IgD-negative memory B cell (primary cell): ENCODE measurements at regions not wholly inside any gene's neighbourhood (a gene's known extent, or its start where the extent isn't known, plus 50 kb on each side); places are given as distances from the start of the nearest gene placed in this dataset.

ENCODE experiments used
- H3K27ac Mint-ChIP-seq, 3 donors: one replicate each; pipeline ENCODE4 v1.8.0; 2020 to 2022; ENCODE audit warnings: mild to moderate bottlenecking in 3 of 3, mixed read lengths in 3 of 3, moderate library complexity in 1 of 3
- H3K27me3 Mint-ChIP-seq: one replicate; pipeline ENCODE4 v1.8.0; 2021; ENCODE audit warnings: mixed read lengths
- H3K36me3 Mint-ChIP-seq: one replicate; pipeline ENCODE4 v1.8.0; 2020; ENCODE audit warnings: mild to moderate bottlenecking, mixed read lengths
- H3K4me1 Mint-ChIP-seq, 3 donors: one replicate each; pipeline ENCODE4 v1.8.0; 2020 to 2022; ENCODE audit warnings: mixed read lengths in 3 of 3, mild to moderate bottlenecking in 1 of 3
- H3K4me3 Mint-ChIP-seq, 4 donors: one replicate each; pipeline ENCODE4 v1.8.0; 2020 to 2022; ENCODE audit warnings: mild to moderate bottlenecking in 4 of 4, mixed read lengths in 4 of 4, moderate library complexity in 3 of 4
- H3K9me3 Mint-ChIP-seq, 3 donors: one replicate each; pipeline ENCODE4 v1.8.0; 2020 to 2021; ENCODE audit warnings: mixed read lengths in 3 of 3, mild to moderate bottlenecking in 1 of 3

DNA sequence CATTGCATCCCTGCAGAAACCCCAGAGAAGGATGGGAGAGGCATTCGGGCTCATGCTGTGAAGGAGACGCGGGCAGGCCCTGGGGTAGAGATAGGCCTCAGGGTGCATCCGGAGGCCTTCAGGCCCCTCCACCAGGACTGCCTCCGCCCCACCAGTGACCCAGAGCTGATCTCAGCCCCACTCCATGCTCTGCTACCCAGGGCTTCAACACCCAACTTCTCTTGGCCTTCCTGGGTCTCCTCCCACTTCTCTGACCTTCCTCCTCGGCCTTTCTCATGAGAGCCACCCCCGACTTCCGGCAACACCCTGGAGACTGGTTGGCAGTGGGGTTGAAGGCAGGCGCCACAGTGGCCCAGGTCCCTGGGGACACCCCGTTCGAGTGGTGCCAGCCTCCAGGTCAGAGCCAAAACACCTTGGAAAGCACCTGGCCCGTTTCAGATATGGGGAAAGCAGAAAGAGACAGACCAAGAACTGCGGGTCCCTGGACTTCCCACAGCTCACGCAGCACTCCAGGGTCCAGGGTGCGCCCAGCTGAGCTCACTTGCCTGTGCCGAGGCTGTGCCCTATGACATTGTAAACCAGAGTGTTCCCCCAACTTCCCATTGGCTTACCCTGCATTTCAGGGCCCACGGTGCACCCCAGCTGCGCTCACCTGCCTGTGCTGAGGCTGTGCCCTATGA lies 65.1 kb upstream of the OLFM1 start:
- Mint-ChIP-seq H3K27me3 (peaks cover 7% of the 10 kb centered on the region), H3K4me1 (peaks cover 0 to 2% (median 0%) of the 10 kb centered on the region in 3 donors), H3K27ac (peak overlapping the region in 1 of 3 donors; percentile 90), H3K4me3 (no peak overlapping the region), H3K36me3 (no peaks in the 10 kb centered on the region), H3K9me3 (peaks cover 0 to 5% (median 4%) of the 10 kb centered on the region in 3 donors)

DNA sequence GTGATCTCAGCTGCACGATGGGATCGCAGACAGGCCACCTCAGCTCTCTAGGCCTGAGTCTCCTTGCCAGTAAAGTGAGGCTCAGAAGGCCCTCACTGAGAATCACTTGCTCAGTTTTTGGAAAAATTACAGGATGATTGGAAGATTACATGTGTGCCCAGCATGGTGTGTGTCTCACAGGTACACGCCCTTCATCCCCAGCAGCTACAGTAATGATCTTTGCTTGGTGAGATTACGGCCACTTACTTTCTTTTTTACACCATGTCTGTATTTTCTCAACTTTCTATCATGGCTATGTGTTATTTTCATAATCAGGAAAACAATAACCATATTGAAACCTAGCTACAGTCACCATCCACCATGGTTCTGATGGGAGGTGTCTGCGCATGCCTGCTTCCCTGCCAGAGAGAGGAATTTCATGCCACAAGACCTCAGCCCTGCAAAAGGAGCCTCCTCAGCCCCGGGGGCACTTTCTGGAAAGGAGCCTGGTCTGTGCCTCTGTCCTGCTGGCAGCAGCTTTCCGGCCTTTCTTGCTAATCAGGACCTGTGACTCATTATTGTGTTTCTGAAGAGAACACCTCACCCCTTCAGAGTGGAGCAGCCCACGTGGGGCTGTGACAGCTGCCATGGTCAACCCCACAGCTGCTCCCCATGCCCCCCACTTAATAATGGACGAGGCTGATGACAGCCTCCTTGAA lies 64.2 kb upstream of the OLFM1 start:
- Mint-ChIP-seq H3K9me3 (peaks cover 0 to 5% (median 4%) of the 10 kb centered on the region in 3 donors), H3K27ac (no peak overlapping the region), H3K4me3 (no peak overlapping the region), H3K36me3 (no peaks in the 10 kb centered on the region), H3K4me1 (peaks cover 0 to 2% (median 0%) of the 10 kb centered on the region in 3 donors), H3K27me3 (peaks cover 7% of the 10 kb centered on the region)

DNA sequence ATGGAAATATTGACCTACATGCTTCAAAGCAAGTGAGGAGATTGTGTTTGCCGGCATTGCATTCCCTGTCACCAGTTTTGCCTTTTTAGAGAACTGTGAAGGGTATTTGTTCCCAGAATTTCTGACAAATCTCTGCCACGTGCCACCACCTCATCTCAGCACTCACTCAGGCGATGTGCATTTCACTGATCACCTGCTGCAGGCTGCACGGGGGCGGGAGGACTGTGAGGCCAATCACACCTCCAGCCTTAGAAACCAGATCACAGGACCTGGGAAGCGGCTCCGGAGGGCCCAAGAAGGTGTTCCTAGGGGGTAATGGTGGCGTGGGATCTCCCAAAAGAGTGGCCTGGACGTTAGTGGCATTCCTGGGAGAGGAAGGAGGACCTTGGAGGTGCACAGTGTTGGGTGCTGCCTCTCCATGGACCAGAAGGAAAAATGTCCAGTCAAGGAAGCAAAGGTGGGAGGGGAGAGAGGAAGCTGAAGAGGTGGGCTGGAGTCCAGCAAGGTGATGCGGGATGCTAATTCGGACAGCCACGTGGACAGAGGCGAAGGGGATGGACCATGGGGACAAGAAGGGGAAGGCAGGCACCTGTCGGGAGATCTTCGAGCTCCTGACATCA lies 63.6 kb upstream of the OLFM1 start:
- no peak overlapping the region for H3K27ac Mint-ChIP-seq
- peaks cover 0 to 5% (median 4%) of the 10 kb centered on the region in 3 donors for H3K9me3 Mint-ChIP-seq
- peaks cover 7% of the 10 kb centered on the region for H3K27me3 Mint-ChIP-seq
- no peak overlapping the region for H3K4me3 Mint-ChIP-seq
- no peaks in the 10 kb centered on the region for H3K36me3 Mint-ChIP-seq
- peaks cover 0 to 2% (median 0%) of the 10 kb centered on the region in 3 donors for H3K4me1 Mint-ChIP-seq

DNA sequence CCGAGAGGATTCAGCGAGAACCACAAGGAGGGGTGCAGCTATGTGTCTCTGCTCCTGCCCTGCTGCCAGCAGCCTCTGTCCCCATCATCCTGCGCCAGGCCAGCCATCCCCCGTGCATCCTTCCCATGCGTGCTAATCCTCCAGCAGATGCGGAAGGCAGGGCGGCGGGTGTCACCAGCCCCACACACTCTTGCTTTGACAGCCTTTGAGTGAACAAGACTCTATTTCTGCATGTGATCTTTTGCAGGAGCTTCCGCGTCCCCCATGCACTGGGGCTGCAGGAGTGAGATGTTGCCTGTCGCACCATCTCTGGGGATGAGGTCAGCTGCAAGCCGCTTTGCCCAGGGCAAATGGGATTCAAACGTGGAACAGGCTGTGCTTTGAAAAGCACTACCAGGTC lies 58.0 kb upstream of the OLFM1 start:
- H3K36me3 Mint-ChIP-seq, result no peaks in the 10 kb centered on the region
- H3K27me3 Mint-ChIP-seq, result no peaks in the 10 kb centered on the region
- no peak overlapping the region for H3K27ac Mint-ChIP-seq
- peaks cover 0 to 4% (median 3%) of the 10 kb centered on the region in 3 donors for H3K9me3 Mint-ChIP-seq
- no peaks in the 10 kb centered on the region for H3K4me1 Mint-ChIP-seq
- H3K4me3 Mint-ChIP-seq, result no peak overlapping the region

GRCh38 chr9:135029871-135030565 lies 57.5 kb upstream of the OLFM1 start:
- Mint-ChIP-seq H3K4me1 (no peaks in the 10 kb centered on the region), H3K27me3 (no peaks in the 10 kb centered on the region), H3K36me3 (no peaks in the 10 kb centered on the region), H3K4me3 (no peak overlapping the region), H3K9me3 (peaks cover 0 to 3% (median 2%) of the 10 kb centered on the region in 3 donors), H3K27ac (no peak overlapping the region)

- peaks cover 0 to under 1% (median 0%) of the 10 kb centered on the region in 3 donors for H3K9me3 Mint-ChIP-seq
- no peak overlapping the region for H3K4me3 Mint-ChIP-seq
- no peak overlapping the region for H3K27ac Mint-ChIP-seq
Measured at GRCh38 chr9:135030566-135031226, 56.8 kb upstream of the OLFM1 start.

GRCh38 chr9:135032041-135032835 lies 55.2 kb upstream of the OLFM1 start:
- H3K4me3 Mint-ChIP-seq, result no peak overlapping the region
- peaks cover 3% of the 10 kb centered on the region for H3K27me3 Mint-ChIP-seq
- H3K4me1 Mint-ChIP-seq, result no peaks in the 10 kb centered on the region
- no peaks in the 10 kb centered on the region for H3K9me3 Mint-ChIP-seq
- no peaks in the 10 kb centered on the region for H3K36me3 Mint-ChIP-seq
- H3K27ac Mint-ChIP-seq, result no peak overlapping the region

More at GRCh38 chr9:135030566-135031226, 56.8 kb upstream of the OLFM1 start:
- no peaks in the 10 kb centered on the region for H3K36me3 Mint-ChIP-seq
- peaks cover under 1% of the 10 kb centered on the region for H3K27me3 Mint-ChIP-seq
- no peaks in the 10 kb centered on the region for H3K4me1 Mint-ChIP-seq

- Mint-ChIP-seq H3K4me3 (no peak overlapping the region), H3K27me3 (peaks cover 3% of the 10 kb centered on the region), H3K4me1 (no peaks in the 10 kb centered on the region), H3K9me3 (no peaks in the 10 kb centered on the region), H3K36me3 (no peaks in the 10 kb centered on the region), H3K27ac (no peak overlapping the region)
Measured at GRCh38 chr9:135032868-135033460, 54.5 kb upstream of the OLFM1 start.

GRCh38 chr9:135033487-135033886 lies 54.0 kb upstream of the OLFM1 start:
- no peaks in the 10 kb centered on the region for H3K9me3 Mint-ChIP-seq
- H3K27ac Mint-ChIP-seq, result no peak overlapping the region

GRCh38 chr9:135034106-135034505 lies 53.4 kb upstream of the OLFM1 start:
- Mint-ChIP-seq H3K4me3 (no peak overlapping the region), H3K4me1 (no peaks in the 10 kb centered on the region), H3K27ac (no peak overlapping the region), H3K9me3 (no peaks in the 10 kb centered on the region), H3K36me3 (no peaks in the 10 kb centered on the region), H3K27me3 (peaks cover 4% of the 10 kb centered on the region)

More at GRCh38 chr9:135033487-135033886, 54.0 kb upstream of the OLFM1 start:
- Mint-ChIP-seq H3K27me3 (peaks cover 3% of the 10 kb centered on the region), H3K36me3 (no peaks in the 10 kb centered on the region), H3K4me3 (no peak overlapping the region), H3K4me1 (no peaks in the 10 kb centered on the region)

- Mint-ChIP-seq H3K36me3 (peaks cover 1% of the 10 kb centered on the region), H3K4me1 (no peaks in the 10 kb centered on the region), H3K4me3 (no peak overlapping the region), H3K27me3 (peaks cover 4% of the 10 kb centered on the region), H3K9me3 (no peaks in the 10 kb centered on the region), H3K27ac (no peak overlapping the region)
Measured at GRCh38 chr9:135035781-135036760, 51.4 kb upstream of the OLFM1 start.

DNA sequence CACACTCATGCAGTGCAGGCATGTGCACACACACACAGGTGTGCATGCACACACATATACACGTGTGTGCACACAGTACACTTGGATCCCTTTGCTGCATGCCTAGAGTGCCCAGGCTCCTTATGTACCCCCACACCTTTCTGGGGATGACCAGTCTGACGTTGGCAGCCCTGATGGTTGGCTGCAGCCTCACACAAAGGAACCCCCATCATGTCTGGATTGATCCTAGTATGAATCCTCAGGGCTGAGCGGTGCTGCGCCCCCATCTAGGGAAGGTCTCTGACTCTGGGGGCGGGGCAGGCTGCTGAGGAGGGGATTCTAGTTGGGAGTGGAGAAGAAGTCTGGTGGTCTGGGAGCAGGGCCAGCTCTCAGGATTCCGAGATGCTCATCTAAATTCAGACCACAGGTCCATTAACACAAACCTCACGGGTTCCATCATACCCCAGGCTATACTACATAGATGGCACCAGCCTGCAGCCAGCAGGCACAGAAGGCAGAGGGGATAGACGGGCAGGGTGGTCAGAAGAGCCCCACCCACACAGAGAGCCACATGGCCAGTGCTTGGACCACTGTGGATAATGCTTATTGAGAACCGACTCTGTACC lies 50.5 kb upstream of the OLFM1 start:
- H3K9me3 Mint-ChIP-seq, result no peaks in the 10 kb centered on the region
- peak overlapping the region in 1 of 3 donors; percentile 81 for H3K27ac Mint-ChIP-seq
- peaks cover 4% of the 10 kb centered on the region for H3K27me3 Mint-ChIP-seq

More for the DNA sequence above, 50.5 kb upstream of the OLFM1 start:
- no peak overlapping the region for H3K4me3 Mint-ChIP-seq
- H3K36me3 Mint-ChIP-seq, result peaks cover 1% of the 10 kb centered on the region
- H3K4me1 Mint-ChIP-seq, result no peaks in the 10 kb centered on the region
